Transverse colon (tissue), 4 donors: ENCODE measurements at regions not wholly inside any gene's neighbourhood (a gene's known extent, or its start where the extent isn't known, plus 50 kb on each side); places are given as distances from the start of the nearest gene placed in this dataset.

Experiments
- EP300 ChIP-seq: sonication (generic); formaldehyde crosslinking; IDR thresholded peaks from one replicate; pipeline ENCODE4 v1.6.1; 2017; ENCODE audit warnings: antibody characterized with exemption, low read depth
- POLR2AphosphoS5 ChIP-seq, 3 donors: sonication (generic); formaldehyde crosslinking; IDR thresholded peaks; one replicate each; pipeline ENCODE4 v1.6.1; 2016; ENCODE audit warnings: antibody characterized with exemption in 3 of 3
- TF ChIP-seq, protein P1 (sequence below), 5 experiments: fragments of 200-600 bp in 3 of 5; fragments of 450-650 bp in 2 of 5; sonication (generic) in 3 of 5; IDR thresholded peaks; 1 replicate in 2 of 5; 2 replicates in 3 of 5; pipeline ENCODE4 v1.5.1; 2016 to 2017; ENCODE audit warnings: antibody characterized with exemption in 5 of 5, inconsistent platforms in 3 of 5, mild to moderate bottlenecking in 2 of 5, moderate library complexity in 1 of 5

DNA sequence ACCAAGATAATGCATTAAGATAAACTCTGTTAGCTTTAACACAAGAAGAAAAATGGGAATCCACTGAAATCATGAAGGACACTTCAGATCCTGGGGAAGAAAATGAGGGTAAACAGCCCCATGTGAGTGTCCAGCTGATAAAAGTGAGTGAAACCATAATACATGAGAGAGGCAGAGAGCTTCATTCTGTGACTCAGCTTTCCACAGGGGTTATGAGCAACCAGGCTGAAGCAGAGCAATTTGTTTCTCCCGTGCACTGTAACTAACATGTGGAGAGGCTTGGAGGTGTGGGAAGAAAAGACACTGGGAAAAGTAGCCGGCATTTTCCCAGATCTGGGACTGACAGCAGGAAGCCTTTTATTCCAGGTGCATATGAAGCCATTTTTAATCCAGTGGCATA, 971.7 kb downstream of the ANKRD7 start:
- TF ChIP-seq, protein P1, sequence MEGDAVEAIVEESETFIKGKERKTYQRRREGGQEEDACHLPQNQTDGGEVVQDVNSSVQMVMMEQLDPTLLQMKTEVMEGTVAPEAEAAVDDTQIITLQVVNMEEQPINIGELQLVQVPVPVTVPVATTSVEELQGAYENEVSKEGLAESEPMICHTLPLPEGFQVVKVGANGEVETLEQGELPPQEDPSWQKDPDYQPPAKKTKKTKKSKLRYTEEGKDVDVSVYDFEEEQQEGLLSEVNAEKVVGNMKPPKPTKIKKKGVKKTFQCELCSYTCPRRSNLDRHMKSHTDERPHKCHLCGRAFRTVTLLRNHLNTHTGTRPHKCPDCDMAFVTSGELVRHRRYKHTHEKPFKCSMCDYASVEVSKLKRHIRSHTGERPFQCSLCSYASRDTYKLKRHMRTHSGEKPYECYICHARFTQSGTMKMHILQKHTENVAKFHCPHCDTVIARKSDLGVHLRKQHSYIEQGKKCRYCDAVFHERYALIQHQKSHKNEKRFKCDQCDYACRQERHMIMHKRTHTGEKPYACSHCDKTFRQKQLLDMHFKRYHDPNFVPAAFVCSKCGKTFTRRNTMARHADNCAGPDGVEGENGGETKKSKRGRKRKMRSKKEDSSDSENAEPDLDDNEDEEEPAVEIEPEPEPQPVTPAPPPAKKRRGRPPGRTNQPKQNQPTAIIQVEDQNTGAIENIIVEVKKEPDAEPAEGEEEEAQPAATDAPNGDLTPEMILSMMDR (IDR thresholded peaks at IDR 0.05), result no peak
- TF ChIP-seq EP300, result no peak
- TF ChIP-seq POLR2AphosphoS5 (IDR thresholded peaks at IDR 0.05), result no peak
